Kidney epithelial cell (primary cell): ENCODE measurements at regions not wholly inside any gene's neighbourhood (a gene's known extent, or its start where the extent isn't known, plus 50 kb on each side); places are given as distances from the start of the nearest gene placed in this dataset.
A peak's percentile ranks its signal among the peaks of the same experiment; 100 is the strongest.

Experiments used
- DNase-seq: peaks from one replicate; pipeline ENCODE4 v3.0.0-alpha.2; 2010; ENCODE audit warnings: low read depth
- H3K27me3 ChIP-seq: 2 replicates; pipeline ENCODE4 v1.6.0; 2011; ENCODE audit warnings: low read length; ENCODE audit not compliant: control insufficient read depth, insufficient read depth
- H3K36me3 ChIP-seq: 2 replicates; pipeline ENCODE4 v1.5.1; 2011; ENCODE audit warnings: low read length; ENCODE audit not compliant: control insufficient read depth, insufficient read depth
- H3K4me3 ChIP-seq: 2 replicates; pipeline ENCODE4 v1.5.1; 2011; ENCODE audit warnings: low read depth, mild to moderate bottlenecking, control low read depth, low read length
- TF ChIP-seq, protein P1 (sequence below): IDR thresholded peaks from 2 replicates; pipeline ENCODE4 v1.5.1; 2011; ENCODE audit warnings: mild to moderate bottlenecking, moderate library complexity, low read length, control low read depth, inconsistent platforms; ENCODE audit not compliant: insufficient read depth, poor library complexity, severe bottlenecking

DNA sequence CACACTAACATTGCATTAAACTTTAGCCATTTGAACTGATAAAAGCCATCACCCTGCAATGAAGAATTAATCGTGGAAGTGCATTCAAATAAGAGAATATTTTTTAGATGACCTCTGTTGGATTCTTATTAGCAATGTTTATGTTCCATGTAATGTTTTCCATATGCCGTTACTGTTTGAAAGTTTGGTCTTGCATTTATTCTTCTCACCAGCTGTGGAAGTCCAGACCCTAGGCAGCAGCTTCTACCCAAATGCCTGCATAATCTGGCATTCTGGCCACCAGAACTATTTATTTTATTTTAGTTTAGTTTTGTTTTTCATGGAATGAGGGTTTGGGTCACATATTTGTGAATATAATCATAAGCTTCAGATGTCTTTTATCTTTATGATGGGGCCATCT lies 140.4 kb downstream of the SAMD5 start:
- Histone ChIP-seq H3K4me3 (no peak overlapping the region), H3K27me3 (no peaks in the 10 kb centered on the region), H3K36me3 (no peaks in the 10 kb centered on the region)
- TF ChIP-seq, protein P1, sequence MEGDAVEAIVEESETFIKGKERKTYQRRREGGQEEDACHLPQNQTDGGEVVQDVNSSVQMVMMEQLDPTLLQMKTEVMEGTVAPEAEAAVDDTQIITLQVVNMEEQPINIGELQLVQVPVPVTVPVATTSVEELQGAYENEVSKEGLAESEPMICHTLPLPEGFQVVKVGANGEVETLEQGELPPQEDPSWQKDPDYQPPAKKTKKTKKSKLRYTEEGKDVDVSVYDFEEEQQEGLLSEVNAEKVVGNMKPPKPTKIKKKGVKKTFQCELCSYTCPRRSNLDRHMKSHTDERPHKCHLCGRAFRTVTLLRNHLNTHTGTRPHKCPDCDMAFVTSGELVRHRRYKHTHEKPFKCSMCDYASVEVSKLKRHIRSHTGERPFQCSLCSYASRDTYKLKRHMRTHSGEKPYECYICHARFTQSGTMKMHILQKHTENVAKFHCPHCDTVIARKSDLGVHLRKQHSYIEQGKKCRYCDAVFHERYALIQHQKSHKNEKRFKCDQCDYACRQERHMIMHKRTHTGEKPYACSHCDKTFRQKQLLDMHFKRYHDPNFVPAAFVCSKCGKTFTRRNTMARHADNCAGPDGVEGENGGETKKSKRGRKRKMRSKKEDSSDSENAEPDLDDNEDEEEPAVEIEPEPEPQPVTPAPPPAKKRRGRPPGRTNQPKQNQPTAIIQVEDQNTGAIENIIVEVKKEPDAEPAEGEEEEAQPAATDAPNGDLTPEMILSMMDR, result no peak
- DNase-seq, result no peak

DNA sequence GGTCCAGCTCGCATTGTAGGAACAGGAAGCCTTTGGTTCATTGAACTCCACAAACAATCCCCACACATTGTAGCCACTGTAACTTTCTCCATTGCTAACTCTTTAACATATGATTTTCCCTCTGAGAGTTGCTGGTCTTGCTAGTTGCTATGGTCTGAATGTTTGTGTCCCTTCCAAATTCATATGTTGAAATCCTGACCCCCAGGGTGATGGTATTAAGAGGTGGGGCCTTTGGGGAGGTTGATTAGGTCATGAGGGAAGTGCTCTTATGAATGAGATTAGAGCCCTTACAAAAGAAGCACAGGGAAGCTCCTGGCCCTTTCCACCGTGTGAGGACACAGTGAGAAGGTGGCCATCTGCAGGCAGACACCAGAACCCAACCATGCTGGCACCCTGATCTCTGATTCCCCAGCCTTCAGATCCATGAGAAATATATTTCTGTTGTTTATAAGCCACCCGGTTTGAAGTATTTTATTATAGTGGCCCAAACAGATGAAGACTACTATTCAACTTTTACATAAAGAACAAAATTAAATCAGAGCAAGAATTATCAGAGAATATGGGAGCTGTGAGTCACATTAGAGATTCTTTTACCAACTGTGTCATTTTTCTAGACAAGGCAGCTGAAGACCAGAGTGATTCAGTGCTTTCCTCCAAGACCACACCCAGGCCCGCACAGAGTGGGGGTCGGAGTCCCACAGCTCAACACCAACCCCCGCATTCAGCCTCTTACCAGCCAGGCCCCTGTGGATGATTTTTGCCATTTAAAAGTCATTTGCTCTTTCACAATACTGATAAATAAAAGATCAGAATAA lies 143.0 kb downstream of the SAMD5 start:
- H3K4me3 ChIP-seq, result no peak overlapping the region
- DNase-seq, result peak; percentile 2
- no peaks in the 10 kb centered on the region for H3K36me3 ChIP-seq
- TF ChIP-seq, protein P1, result no peak
- no peaks in the 10 kb centered on the region for H3K27me3 ChIP-seq

DNA sequence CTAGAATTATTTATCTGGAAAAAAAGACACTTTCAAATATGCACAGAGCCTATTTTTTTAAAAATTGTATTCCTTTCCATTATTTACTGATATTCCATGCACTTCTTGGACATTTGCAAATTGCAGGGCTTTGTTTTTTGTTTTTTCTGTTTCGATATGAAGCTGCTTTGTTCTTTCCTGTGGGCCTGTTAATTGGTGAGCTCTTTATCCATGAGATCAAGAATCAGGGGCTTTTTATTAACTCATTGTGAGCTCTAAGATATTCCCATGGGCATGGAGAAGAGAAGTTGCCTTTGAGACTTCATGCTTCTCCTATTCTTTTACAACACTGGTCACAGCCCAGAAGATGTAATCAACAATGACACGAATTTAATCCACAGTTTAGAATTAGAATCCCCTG lies 145.1 kb downstream of the SAMD5 start:
- no peaks in the 10 kb centered on the region for H3K36me3 ChIP-seq
- TF ChIP-seq, protein P1, result no peak
- no peak overlapping the region for H3K4me3 ChIP-seq
- no peak for DNase-seq
- no peaks in the 10 kb centered on the region for H3K27me3 ChIP-seq

DNA sequence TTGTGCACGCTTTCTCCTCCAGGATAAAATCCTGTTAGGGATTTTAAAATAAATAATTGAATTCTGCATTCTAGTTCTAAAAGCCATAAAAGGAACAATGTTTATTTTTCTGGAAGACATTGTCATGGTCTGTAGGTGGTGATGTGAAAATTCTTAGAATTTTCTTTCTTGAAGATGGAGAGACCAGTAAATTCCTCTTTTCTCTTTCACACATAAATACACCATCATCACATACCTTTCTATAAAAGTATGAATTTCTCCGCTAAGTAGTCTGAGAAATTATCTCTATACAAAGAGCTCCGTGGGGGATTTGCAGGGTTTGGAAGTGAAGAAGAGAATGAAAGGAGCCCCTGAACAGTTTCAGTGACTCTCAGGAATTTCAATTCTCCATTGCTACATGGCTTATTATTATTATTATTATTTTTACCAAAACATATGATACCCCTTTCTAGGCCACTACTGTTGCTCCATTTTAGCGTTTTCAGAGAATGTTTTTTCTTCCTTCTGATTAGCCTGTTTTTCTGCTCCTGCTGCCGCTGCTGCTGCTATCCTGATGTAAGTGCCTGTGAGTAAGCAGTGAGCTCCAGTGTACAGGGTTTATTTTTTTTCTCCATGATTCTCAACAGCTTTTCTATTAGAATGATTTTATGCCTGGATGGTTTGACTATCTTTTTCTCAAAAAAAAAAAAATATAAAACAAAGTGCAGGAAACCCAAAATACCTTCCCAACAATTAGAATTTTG lies 145.8 kb downstream of the SAMD5 start:
- no peaks in the 10 kb centered on the region for H3K27me3 ChIP-seq
- TF ChIP-seq, protein P1, result no peak
- H3K4me3 ChIP-seq, result no peak overlapping the region
- DNase-seq, result no peak
- no peaks in the 10 kb centered on the region for H3K36me3 ChIP-seq

DNA sequence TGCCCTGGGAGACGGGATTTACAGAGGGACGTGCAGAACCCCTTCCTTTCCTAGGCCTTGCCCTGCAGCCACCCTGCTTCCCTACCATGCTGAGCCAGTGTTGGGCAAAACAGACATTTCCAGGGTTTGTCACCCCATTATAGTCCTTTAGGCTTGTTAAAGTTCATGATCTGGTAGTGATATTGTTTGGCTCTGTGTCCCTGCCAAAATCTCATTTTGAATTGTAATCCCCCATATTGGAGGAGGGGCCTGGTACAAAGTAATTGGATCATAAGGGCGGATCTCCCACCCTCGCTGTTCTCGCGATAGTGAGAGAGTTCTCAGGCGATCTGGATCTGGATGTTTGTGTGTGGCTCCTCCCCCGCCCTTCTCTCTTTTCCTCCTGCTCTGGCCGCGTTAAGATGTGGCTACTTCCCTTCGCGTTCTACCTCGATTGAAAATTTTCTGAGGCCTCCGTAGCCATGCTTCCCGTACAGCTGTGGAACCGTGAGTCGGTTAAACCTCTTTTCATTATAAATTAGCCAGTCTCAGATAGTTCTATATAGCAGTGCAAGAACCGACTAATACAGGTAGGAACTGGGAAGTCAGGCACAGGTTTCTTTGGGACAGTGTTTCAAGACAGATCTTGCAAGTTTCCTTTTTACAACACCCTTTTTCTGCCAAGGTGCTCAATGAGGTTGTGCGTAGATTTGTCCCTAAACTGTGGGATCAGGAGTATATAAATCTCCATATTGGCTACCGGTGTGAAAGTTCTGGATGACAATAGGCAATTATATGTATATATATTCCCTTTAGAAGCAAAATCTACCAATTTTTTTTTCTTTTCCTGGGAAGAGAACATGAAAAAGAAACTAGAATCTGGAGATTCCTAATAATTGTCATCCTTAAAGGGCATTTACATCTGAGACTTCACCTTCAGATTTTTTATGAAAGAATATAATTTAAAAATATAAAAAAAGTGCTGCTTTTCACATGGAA lies 152.1 kb downstream of the SAMD5 start:
- Histone ChIP-seq H3K27me3 (no peaks in the 10 kb centered on the region), H3K36me3 (no peaks in the 10 kb centered on the region), H3K4me3 (no peak overlapping the region)
- TF ChIP-seq, protein P1, result no peak
- DNase-seq, result no peak
